HG02981 (cell line): ENCODE measurements at regions not wholly inside any gene's neighbourhood (a gene's known extent, or its start where the extent isn't known, plus 50 kb on each side); places are given as distances from the start of the nearest gene placed in this dataset.

Source experiments
- ATAC-seq: cut with Tn5 transposase; IDR thresholded peaks from one replicate; pipeline ENCODE4 v1.9.1; 2021; ENCODE audit warnings: mild to moderate bottlenecking, moderate library complexity; ENCODE audit not compliant: unreplicated experiment

DNA sequence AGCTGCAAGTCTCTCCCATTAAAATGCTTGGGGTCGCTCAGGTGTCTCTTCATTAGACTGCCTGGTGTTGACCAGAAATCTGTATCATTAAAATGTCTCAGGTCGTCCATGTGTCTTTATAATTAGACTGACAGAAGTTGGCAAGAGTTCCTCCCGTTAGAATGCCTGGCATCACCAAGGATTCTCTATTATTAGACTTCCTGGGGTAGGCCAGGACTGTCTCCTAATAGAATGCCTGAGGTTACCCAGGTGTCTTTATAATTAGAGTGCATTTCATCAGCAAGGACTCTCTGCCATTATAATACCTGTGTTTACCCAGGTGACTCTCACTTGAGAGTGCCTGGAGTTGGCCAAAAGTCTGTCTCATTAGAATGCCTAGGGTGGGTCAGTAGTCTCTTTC, 1537.2 kb downstream of the UQCRFS1 start:
- no peak for ATAC-seq

GRCh38 chr19:27674701-27675100, 1538.2 kb downstream of the UQCRFS1 start:
- no peak for ATAC-seq

DNA sequence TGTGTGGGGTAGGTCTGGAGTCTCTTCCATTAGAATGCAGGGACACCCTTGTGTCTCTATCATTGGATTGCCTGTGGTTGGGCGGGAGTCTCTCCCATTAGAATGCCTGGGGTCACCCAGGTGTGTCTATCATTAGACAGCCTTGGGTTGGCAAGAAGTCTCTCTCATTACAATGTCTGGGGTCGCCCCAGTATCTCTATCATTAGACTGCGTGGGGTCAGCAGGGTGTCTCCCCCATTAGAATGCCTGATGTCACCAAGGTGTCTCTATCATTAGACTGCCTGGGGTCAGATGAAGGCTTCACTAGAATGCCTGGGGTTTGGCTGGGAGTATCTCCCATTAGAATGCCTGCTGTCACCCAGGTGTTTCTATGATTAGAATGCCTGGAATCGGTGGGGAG, 1539.0 kb downstream of the UQCRFS1 start:
- no peak for ATAC-seq

DNA sequence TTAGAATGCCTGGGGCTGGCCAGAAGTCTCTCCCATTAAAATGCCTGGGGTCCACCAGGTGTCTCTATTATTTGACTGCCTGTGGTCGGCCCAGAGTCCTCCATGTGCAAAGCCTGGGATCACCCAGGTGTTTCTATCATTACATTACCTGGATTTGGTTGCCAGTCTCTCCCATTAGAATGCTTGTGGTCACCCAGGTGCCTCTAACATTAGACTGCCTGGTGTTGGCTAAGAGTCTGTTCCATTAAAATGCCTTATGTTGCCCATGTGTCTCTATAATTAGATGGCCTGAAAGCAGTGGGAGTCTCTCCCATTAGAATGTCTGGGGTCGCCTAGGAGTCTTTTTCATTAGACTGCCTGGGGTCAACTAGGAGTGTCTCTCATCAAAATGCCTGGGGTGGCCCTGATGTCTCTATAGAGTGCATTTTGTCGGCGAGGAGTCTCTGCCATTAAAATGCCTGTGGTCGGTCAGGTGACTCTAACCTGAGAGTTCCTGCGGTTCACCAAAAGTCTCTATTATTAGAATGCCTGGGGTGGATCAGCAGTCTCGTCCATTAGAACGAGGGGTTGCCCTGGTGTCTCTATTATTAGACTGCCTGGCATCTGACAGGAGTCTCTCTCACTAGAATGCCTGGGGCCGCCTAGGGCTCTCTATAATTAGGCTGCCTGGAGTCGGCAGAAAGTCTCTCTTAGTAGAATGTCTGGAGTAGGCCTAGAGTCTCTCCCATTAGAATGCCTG, 1540.5 kb downstream of the UQCRFS1 start:
- ATAC-seq: no peak

- ATAC-seq: no peak
These were observed 1541.1 kb downstream of the UQCRFS1 start for GRCh38 chr19:27671876-27672275.

- no peak for ATAC-seq
These were observed 1552.5 kb downstream of the UQCRFS1 start for GRCh38 chr19:27660428-27660827.

GRCh38 chr19:27657271-27658051, 1555.5 kb downstream of the UQCRFS1 start:
- no peak for ATAC-seq

GRCh38 chr19:27654266-27654990, 1558.5 kb downstream of the UQCRFS1 start:
- no peak for ATAC-seq

DNA sequence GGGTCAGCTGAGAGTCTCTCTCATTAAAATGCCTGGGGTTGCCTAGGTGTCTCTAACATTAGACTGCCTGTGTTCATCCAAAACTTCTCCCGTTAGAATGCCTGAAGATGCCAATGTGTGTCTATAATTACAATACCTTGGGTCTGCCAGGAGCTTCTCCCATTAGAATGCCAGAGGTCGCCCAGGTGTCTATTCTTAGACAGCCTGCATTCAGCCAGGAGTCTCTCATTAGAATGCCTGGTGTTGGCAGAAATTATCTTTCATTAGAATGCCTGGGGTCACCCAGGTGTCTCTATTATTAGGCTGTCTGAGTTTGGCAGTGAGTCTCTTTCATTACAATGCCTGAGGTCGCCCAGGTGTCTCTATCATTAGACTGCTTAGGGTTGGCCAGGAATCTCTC, 1560.2 kb downstream of the UQCRFS1 start:
- ATAC-seq: no peak

DNA sequence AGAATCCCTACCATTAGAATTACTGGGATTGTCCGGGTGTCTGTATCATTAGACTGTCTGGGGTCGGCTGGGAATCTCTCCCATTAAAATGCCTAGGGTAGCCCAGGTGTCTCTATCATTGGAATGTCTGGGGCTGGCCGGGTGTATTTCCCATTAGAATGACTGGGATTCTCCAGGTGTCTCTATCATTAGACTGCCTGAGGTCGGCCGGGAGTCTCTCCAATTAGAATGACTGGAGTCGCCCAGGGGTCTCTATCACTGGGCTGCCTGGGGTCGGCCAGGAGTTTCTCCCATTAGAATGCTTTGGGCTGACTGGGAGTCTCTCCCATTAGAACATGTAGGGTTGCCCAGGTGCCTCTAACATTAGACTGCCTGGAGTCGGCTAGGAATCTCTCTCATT, 1560.7 kb downstream of the UQCRFS1 start:
- no peak for ATAC-seq

DNA sequence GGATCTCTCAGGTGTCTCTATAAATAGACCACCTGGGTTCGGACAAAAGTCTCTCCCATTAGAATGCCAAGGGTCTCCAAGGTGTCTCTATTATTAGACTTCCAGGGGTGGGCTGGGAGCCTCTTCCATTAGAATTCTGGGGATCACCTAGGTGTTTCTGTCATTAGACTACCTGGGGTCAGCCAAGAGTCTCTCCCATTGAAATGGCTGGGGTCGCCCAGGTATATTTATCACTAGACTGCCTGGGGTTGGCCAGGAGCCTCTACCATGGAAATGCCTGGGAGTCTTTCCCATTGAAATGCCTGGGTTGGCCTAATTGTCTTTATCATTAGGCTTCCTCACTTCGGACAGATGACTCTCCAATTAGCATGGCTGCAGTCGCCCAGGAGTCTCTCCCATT, 1565.5 kb downstream of the UQCRFS1 start:
- ATAC-seq: no peak

GRCh38 chr19:27635401-27635800, 1577.5 kb downstream of the UQCRFS1 start:
- no peak for ATAC-seq

- ATAC-seq: no peak
These were observed 1594.9 kb downstream of the UQCRFS1 start for GRCh38 chr19:27618006-27618405.

DNA sequence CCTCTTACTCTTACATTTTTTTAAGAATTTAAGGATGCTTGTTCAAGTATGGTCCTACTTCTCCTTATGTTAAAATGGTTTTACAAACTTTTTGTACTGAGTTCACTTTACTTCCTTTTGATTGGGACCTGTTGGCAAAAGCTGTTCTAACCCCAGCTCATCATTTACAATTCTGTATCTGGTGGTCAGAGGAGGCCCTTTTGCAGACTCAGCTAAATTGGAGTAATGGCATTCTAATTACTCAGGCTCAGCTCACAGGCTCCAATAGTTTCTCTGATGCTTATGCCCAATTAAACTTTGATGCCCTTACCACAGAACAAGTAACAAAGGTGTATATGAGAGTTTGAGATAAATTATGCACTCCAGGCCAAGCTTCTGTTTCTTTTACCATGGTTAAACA, 1632.0 kb downstream of the UQCRFS1 start:
- no peak for ATAC-seq
